ENCODE measurements at regions not wholly inside any gene's neighbourhood (a gene's known extent, or its start where the extent isn't known, plus 50 kb on each side); places are given as distances from the start of the nearest gene placed in this dataset.
"Not testable (repeated sequence)": the region's sequence is repeated elsewhere in the genome, so short reads cannot be mapped to it uniquely, and the experiment has no call there.

GRCh38 chr5:34186108-34186507 is 143.1 kb upstream of the C1QTNF3 start:
- in situ Hi-C loops (cut with HindIII; ENCODE audit: low pct_unique_long_range_greater_than_20kb, low sequenced_read_pairs); DNase-seq (ENCODE audit: low read depth, low spot score): not testable (repeated sequence)

- in situ Hi-C loops (cut with HindIII; ENCODE audit: low pct_unique_long_range_greater_than_20kb, low sequenced_read_pairs); DNase-seq (ENCODE audit: low read depth, low spot score): not testable (repeated sequence)
Measured at GRCh38 chr5:34186865-34187264, 143.9 kb upstream of the C1QTNF3 start.

- in situ Hi-C loops (cut with HindIII; ENCODE audit: low pct_unique_long_range_greater_than_20kb, low sequenced_read_pairs); DNase-seq (ENCODE audit: low read depth, low spot score): not testable (repeated sequence)
Measured at GRCh38 chr5:34187441-34187840, 144.4 kb upstream of the C1QTNF3 start.

GRCh38 chr5:34188001-34188822 is 145.2 kb upstream of the C1QTNF3 start:
- in situ Hi-C loops (cut with HindIII; ENCODE audit: low pct_unique_long_range_greater_than_20kb, low sequenced_read_pairs): not testable (repeated sequence)
- DNase-seq (ENCODE audit: low read depth, low spot score): peak; percentile 93

- in situ Hi-C loops (cut with HindIII; ENCODE audit: low pct_unique_long_range_greater_than_20kb, low sequenced_read_pairs); DNase-seq (ENCODE audit: low read depth, low spot score): not testable (repeated sequence)
Measured at GRCh38 chr5:34189246-34189645, 146.2 kb upstream of the C1QTNF3 start.

- in situ Hi-C loops (cut with HindIII; ENCODE audit: low pct_unique_long_range_greater_than_20kb, low sequenced_read_pairs): not testable (repeated sequence)
- peak; percentile 8 for DNase-seq (ENCODE audit: low read depth, low spot score)
Measured at GRCh38 chr5:34189752-34190411, 146.9 kb upstream of the C1QTNF3 start.

GRCh38 chr5:34190466-34190865 is 147.5 kb upstream of the C1QTNF3 start:
- in situ Hi-C loops (cut with HindIII; ENCODE audit: low pct_unique_long_range_greater_than_20kb, low sequenced_read_pairs); DNase-seq (ENCODE audit: low read depth, low spot score): not testable (repeated sequence)

GRCh38 chr5:34191279-34191744 is 148.3 kb upstream of the C1QTNF3 start:
- in situ Hi-C loops (cut with HindIII; ENCODE audit: low pct_unique_long_range_greater_than_20kb, low sequenced_read_pairs); DNase-seq (ENCODE audit: low read depth, low spot score): not testable (repeated sequence)

GRCh38 chr5:34192064-34192922 is 149.3 kb upstream of the C1QTNF3 start:
- in situ Hi-C loops (cut with HindIII; ENCODE audit: low pct_unique_long_range_greater_than_20kb, low sequenced_read_pairs): not testable (repeated sequence)
- peak; percentile 10 for DNase-seq (ENCODE audit: low read depth, low spot score)

- in situ Hi-C loops (cut with HindIII; ENCODE audit: low pct_unique_long_range_greater_than_20kb, low sequenced_read_pairs): not testable (repeated sequence)
Measured at GRCh38 chr5:34192923-34193262, 149.9 kb upstream of the C1QTNF3 start.

GRCh38 chr5:34193297-34193696 is 150.3 kb upstream of the C1QTNF3 start:
- DNase-seq (ENCODE audit: low read depth, low spot score); in situ Hi-C loops (cut with HindIII; ENCODE audit: low pct_unique_long_range_greater_than_20kb, low sequenced_read_pairs): not testable (repeated sequence)

More at GRCh38 chr5:34192923-34193262, 149.9 kb upstream of the C1QTNF3 start:
- DNase-seq (ENCODE audit: low read depth, low spot score): not testable (repeated sequence)

GRCh38 chr5:34193804-34194203 is 150.8 kb upstream of the C1QTNF3 start:
- in situ Hi-C loops (cut with HindIII; ENCODE audit: low pct_unique_long_range_greater_than_20kb, low sequenced_read_pairs); DNase-seq (ENCODE audit: low read depth, low spot score): not testable (repeated sequence)

GRCh38 chr5:34196091-34196490 is 153.1 kb upstream of the C1QTNF3 start:
- in situ Hi-C loops (cut with HindIII; ENCODE audit: low pct_unique_long_range_greater_than_20kb, low sequenced_read_pairs); DNase-seq (ENCODE audit: low read depth, low spot score): not testable (repeated sequence)

GRCh38 chr5:34205347-34205746 is 162.3 kb upstream of the C1QTNF3 start:
- in situ Hi-C loops (cut with HindIII; ENCODE audit: low pct_unique_long_range_greater_than_20kb, low sequenced_read_pairs); DNase-seq (ENCODE audit: low read depth, low spot score): not testable (repeated sequence)

GRCh38 chr5:34217386-34217785 is 174.4 kb upstream of the C1QTNF3 start:
- in situ Hi-C loops (cut with HindIII; ENCODE audit: low pct_unique_long_range_greater_than_20kb, low sequenced_read_pairs); DNase-seq (ENCODE audit: low read depth, low spot score): not testable (repeated sequence)

- DNase-seq (ENCODE audit: low read depth, low spot score); in situ Hi-C loops (cut with HindIII; ENCODE audit: low pct_unique_long_range_greater_than_20kb, low sequenced_read_pairs): not testable (repeated sequence)
Measured at GRCh38 chr5:34221329-34222073, 178.5 kb upstream of the C1QTNF3 start.

- DNase-seq (ENCODE audit: low read depth, low spot score); in situ Hi-C loops (cut with HindIII; ENCODE audit: low pct_unique_long_range_greater_than_20kb, low sequenced_read_pairs): not testable (repeated sequence)
Measured at GRCh38 chr5:34223158-34223557, 180.1 kb upstream of the C1QTNF3 start.

Measured in SK-MEL-5 (cell line).